Stimulated activated CD4-positive, alpha-beta T cell treated with anti-CD3 and anti-CD28 coated beads, Interleukin-2, amount 100 ng/mL, for 48 hours (primary cell): ENCODE measurements at regions not wholly inside any gene's neighbourhood (a gene's known extent, or its start where the extent isn't known, plus 50 kb on each side); places are given as distances from the start of the nearest gene placed in this dataset.
"Not testable (repeated sequence)": the region's sequence is repeated elsewhere in the genome, so short reads cannot be mapped to it uniquely, and the experiment has no call there.

Source experiments
- DNase-seq, 2 donors: peaks; one replicate each; pipeline ENCODE4 v3.0.0-alpha.2; 2020

GRCh38 chr1:242723044-242723716 lies 198.7 kb upstream of the PLD5 start:
- no peak for DNase-seq

GRCh38 chr1:242718967-242719366 lies 194.5 kb upstream of the PLD5 start:
- no peak for DNase-seq

GRCh38 chr1:242712248-242712647 lies 187.8 kb upstream of the PLD5 start:
- DNase-seq = no peak

- DNase-seq = no peak
Observed at GRCh38 chr1:242710847-242711246, 186.3 kb upstream of the PLD5 start.

- no peak for DNase-seq
Observed at GRCh38 chr1:242710286-242710685, 185.8 kb upstream of the PLD5 start.

GRCh38 chr1:242703467-242703866 lies 179.0 kb upstream of the PLD5 start:
- DNase-seq = no peak

GRCh38 chr1:242692988-242693387 lies 168.5 kb upstream of the PLD5 start:
- DNase-seq = no peak

- no peak for DNase-seq
Observed at GRCh38 chr1:242691610-242691945, 167.1 kb upstream of the PLD5 start.

GRCh38 chr1:242690849-242691609 lies 166.5 kb upstream of the PLD5 start:
- no peak for DNase-seq

- no peak for DNase-seq
Observed at GRCh38 chr1:242689378-242689777, 164.9 kb upstream of the PLD5 start.

GRCh38 chr1:242674951-242675645 lies 150.6 kb upstream of the PLD5 start:
- DNase-seq = no peak

- DNase-seq = no peak
Observed at GRCh38 chr1:242673652-242674051, 149.2 kb upstream of the PLD5 start.

- not testable (repeated sequence) for DNase-seq
Observed at GRCh38 chr1:242673165-242673564, 148.7 kb upstream of the PLD5 start.

- no peak for DNase-seq
Observed at GRCh38 chr1:242670019-242670418, 145.5 kb upstream of the PLD5 start.

GRCh38 chr1:242662886-242663285 lies 138.4 kb upstream of the PLD5 start:
- DNase-seq = no peak

- DNase-seq = not testable (repeated sequence)
Observed at GRCh38 chr1:242653772-242654171, 129.3 kb upstream of the PLD5 start.

GRCh38 chr1:242651817-242652216 lies 127.3 kb upstream of the PLD5 start:
- no peak for DNase-seq

GRCh38 chr1:242641461-242641860 lies 117.0 kb upstream of the PLD5 start:
- no peak for DNase-seq

- DNase-seq = no peak
Observed at GRCh38 chr1:242639104-242639503, 114.6 kb upstream of the PLD5 start.

- no peak for DNase-seq
Observed at GRCh38 chr1:242634732-242635131, 110.2 kb upstream of the PLD5 start.

- no peak for DNase-seq
Observed at GRCh38 chr1:242629396-242629795, 104.9 kb upstream of the PLD5 start.

GRCh38 chr1:242623756-242624155 lies 99.3 kb upstream of the PLD5 start:
- no peak for DNase-seq

- DNase-seq = no peak
Observed at GRCh38 chr1:242623119-242623518, 98.6 kb upstream of the PLD5 start.

- DNase-seq = no peak
Observed at GRCh38 chr1:242613266-242613815, 88.8 kb upstream of the PLD5 start.
